T-helper 9 cell (primary cell): ENCODE measurements at regions not wholly inside any gene's neighbourhood (a gene's known extent, or its start where the extent isn't known, plus 50 kb on each side); places are given as distances from the start of the nearest gene placed in this dataset.
"Not testable (repeated sequence)": the region's sequence is repeated elsewhere in the genome, so short reads cannot be mapped to it uniquely, and the experiment has no call there.

Source experiments
- DNase-seq: peaks from one replicate; pipeline ENCODE4 v3.0.0-alpha.2; 2020

GRCh38 chr12:116327992-116328391 is 50.5 kb upstream of the MED13L start:
- DNase-seq = not testable (repeated sequence)

- DNase-seq = no peak
These were observed 54.4 kb upstream of the MED13L start for GRCh38 chr12:116331876-116332275.

GRCh38 chr12:116332705-116333380 is 55.4 kb upstream of the MED13L start:
- no peak for DNase-seq

GRCh38 chr12:116333402-116333801 is 55.9 kb upstream of the MED13L start:
- no peak for DNase-seq

GRCh38 chr12:116336542-116337065 is 59.1 kb upstream of the MED13L start:
- no peak for DNase-seq

- no peak for DNase-seq
These were observed 59.8 kb upstream of the MED13L start for GRCh38 chr12:116337312-116337711.

- no peak for DNase-seq
These were observed 60.8 kb upstream of the MED13L start for GRCh38 chr12:116338064-116338846.

- no peak for DNase-seq
These were observed 61.6 kb upstream of the MED13L start for GRCh38 chr12:116339062-116339461.

- no peak for DNase-seq
These were observed 62.4 kb upstream of the MED13L start for GRCh38 chr12:116339800-116340371.

- no peak for DNase-seq
These were observed 65.9 kb upstream of the MED13L start for GRCh38 chr12:116343331-116343884.

GRCh38 chr12:116346222-116346621 is 68.7 kb upstream of the MED13L start:
- no peak for DNase-seq

- no peak for DNase-seq
These were observed 69.2 kb upstream of the MED13L start for GRCh38 chr12:116346741-116347140.

GRCh38 chr12:116347265-116347664 is 69.8 kb upstream of the MED13L start:
- no peak for DNase-seq

GRCh38 chr12:116352315-116352835 is 74.9 kb upstream of the MED13L start:
- no peak for DNase-seq

- no peak for DNase-seq
These were observed 76.5 kb upstream of the MED13L start for GRCh38 chr12:116353958-116354357.

- no peak for DNase-seq
These were observed 77.0 kb upstream of the MED13L start for GRCh38 chr12:116354534-116354933.

GRCh38 chr12:116354950-116355783 is 77.7 kb upstream of the MED13L start:
- no peak for DNase-seq

GRCh38 chr12:116358536-116358892 is 81.0 kb upstream of the MED13L start:
- DNase-seq = no peak

- peak; percentile 62 for DNase-seq
These were observed 81.6 kb upstream of the MED13L start for GRCh38 chr12:116358893-116359761.

- no peak for DNase-seq
These were observed 83.3 kb upstream of the MED13L start for GRCh38 chr12:116360579-116361413.
